ENCODE measurements at regions not wholly inside any gene's neighbourhood (a gene's known extent, or its start where the extent isn't known, plus 50 kb on each side); places are given as distances from the start of the nearest gene placed in this dataset.

- TF ChIP-seq CTCF (IDR thresholded peaks at IDR 0.05; ENCODE audit: low read length): no peak
- TF ChIP-seq EZH2 (IDR thresholded peaks at IDR 0.05; ENCODE audit: borderline replicate concordance, low read length): no peak
Observed at GRCh38 chr1:38327559-38327973, 281.0 kb upstream of the POU3F1 start.

Measured in OCI-LY1 (cell line).